ENCODE measurements at regions not wholly inside any gene's neighbourhood (a gene's known extent, or its start where the extent isn't known, plus 50 kb on each side); places are given as distances from the start of the nearest gene placed in this dataset.

GRCh38 chrX:144791298-144791697 lies 456.0 kb upstream of the SPANXN1 start:
- Histone ChIP-seq H3K27ac (no peak overlapping the region), H3K4me3 (no peak overlapping the region), H3K9me3 (peaks cover 8% of the 10 kb centered on the region), H3K4me1 (no peaks in the 10 kb centered on the region), H3K27me3 (ENCODE audit: insufficient read depth in 3 of 3, low read length in 2 of 3) (no peaks in the 10 kb centered on the region), H3K36me3 (ENCODE audit: insufficient read depth in 1 of 2, low read depth in 1 of 2) (no peaks in the 10 kb centered on the region)
- intact Hi-C loops (cut with DNase I) = no loop called here
- no peak for DNase-seq
- ATAC-seq = no peak
- 52 to 68% (median 66%) methylated on average over 5 of the region's 5 CpGs for WGBS, 3 donors
- no peak for TF ChIP-seq CTCF (IDR thresholded peaks at IDR 0.05)

DNA sequence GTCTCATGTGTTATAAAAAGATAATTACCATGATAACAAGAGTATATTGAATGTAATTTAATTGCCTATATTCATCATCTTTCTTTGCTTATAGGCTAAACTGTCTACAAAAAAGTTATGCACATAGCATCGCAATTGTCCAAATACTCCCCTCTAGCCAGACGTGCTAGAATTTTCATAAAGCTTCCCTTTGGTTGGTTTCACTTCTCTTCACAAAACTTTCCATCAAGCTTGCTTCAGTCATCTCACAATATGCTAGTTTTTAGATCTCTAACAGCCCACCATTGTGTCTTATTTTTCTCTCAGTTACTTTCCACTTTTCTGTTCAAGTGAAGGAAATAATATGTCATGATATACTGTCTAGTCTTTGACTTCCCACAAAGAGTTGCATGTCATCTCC lies 448.3 kb upstream of the SPANXN1 start:
- no peak overlapping the region for H3K27ac ChIP-seq
- 36 to 83% (median 72%) methylated on average over 2 of the region's 2 CpGs for WGBS, 3 donors
- intact Hi-C loops (cut with DNase I) = no loop called here

GRCh38 chrX:144801786-144802185 lies 445.5 kb upstream of the SPANXN1 start:
- no peak for TF ChIP-seq CTCF (IDR thresholded peaks at IDR 0.05)
- no peak overlapping the region for H3K4me3 ChIP-seq
- ATAC-seq (no peak), DNase-seq (no peak)
- intact Hi-C loops (cut with DNase I) = no loop called here
- no peaks in the 10 kb centered on the region for H3K4me1 ChIP-seq
- H3K9me3 ChIP-seq = no peaks in the 10 kb centered on the region
- no peaks in the 10 kb centered on the region for H3K36me3 ChIP-seq (ENCODE audit: insufficient read depth in 1 of 2, low read depth in 1 of 2)
- no peaks in the 10 kb centered on the region for H3K27me3 ChIP-seq (ENCODE audit: insufficient read depth in 3 of 3, low read length in 2 of 3)
- H3K27ac ChIP-seq = no peak overlapping the region
- 72 to 88% (median 76%) methylated on average over 4 of the region's 4 CpGs for WGBS, 3 donors

More for the DNA sequence above, 448.3 kb upstream of the SPANXN1 start:
- Histone ChIP-seq H3K36me3 (ENCODE audit: insufficient read depth in 1 of 2, low read depth in 1 of 2) (no peaks in the 10 kb centered on the region), H3K4me3 (no peak overlapping the region), H3K4me1 (no peaks in the 10 kb centered on the region), H3K27me3 (ENCODE audit: insufficient read depth in 3 of 3, low read length in 2 of 3) (no peaks in the 10 kb centered on the region), H3K9me3 (no peaks in the 10 kb centered on the region)
- DNase-seq = no peak
- no peak for ATAC-seq
- TF ChIP-seq CTCF (IDR thresholded peaks at IDR 0.05) = no peak

DNA sequence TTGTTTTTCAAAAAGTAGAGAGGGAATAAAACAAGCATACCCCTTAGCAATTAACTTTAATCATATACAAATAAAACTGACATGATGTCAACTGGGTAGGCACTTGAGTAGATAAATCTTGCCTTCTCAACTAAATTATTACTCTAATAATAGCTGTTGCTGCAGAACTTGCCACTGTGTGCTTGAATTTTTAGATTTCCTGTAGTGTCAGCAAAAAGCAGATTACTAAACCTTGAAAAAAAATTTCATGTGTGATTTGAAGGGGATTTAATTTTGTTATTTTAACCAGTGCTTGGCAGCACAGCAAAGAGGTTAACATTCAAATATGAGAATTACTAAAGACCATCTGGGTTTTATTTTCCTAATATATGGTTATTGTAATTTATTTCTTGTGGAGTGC lies 438.3 kb upstream of the SPANXN1 start:
- no peak for DNase-seq
- intact Hi-C loops (cut with DNase I) = no loop called here

More for the DNA sequence above, 438.3 kb upstream of the SPANXN1 start:
- TF ChIP-seq CTCF (IDR thresholded peaks at IDR 0.05) = no peak
- Histone ChIP-seq H3K4me1 (no peaks in the 10 kb centered on the region), H3K27ac (no peak overlapping the region), H3K27me3 (ENCODE audit: insufficient read depth in 3 of 3, low read length in 2 of 3) (no peaks in the 10 kb centered on the region), H3K4me3 (no peak overlapping the region), H3K9me3 (no peaks in the 10 kb centered on the region), H3K36me3 (ENCODE audit: insufficient read depth in 1 of 2, low read depth in 1 of 2) (no peaks in the 10 kb centered on the region)
- ATAC-seq = no peak

All from psoas muscle (tissue), 7 donors.